Smooth muscle cell (in vitro differentiated cells): ENCODE measurements at regions not wholly inside any gene's neighbourhood (a gene's known extent, or its start where the extent isn't known, plus 50 kb on each side); places are given as distances from the start of the nearest gene placed in this dataset.

Experiments used
- DNase-seq: peaks from one replicate; lab custom pipeline; 2025; ENCODE audit not compliant: unreplicated experiment; lab: John Stamatoyannopoulos, UW
- H2AFZ ChIP-seq: fragments of 200-600 bp; sonication (generic); 2 replicates; pipeline ENCODE4 v1.6.0; 2016; ENCODE audit warnings: antibody characterized with exemption, low read depth, mild to moderate bottlenecking
- H3F3A ChIP-seq: fragments of 200-600 bp; sonication (generic); 2 replicates; pipeline ENCODE4 v1.6.0; 2017; ENCODE audit warnings: antibody characterized with exemption, low read depth
- H3K27ac ChIP-seq: fragments of 200-600 bp; sonication (generic); 2 replicates; pipeline ENCODE4 v1.5.1; 2016; ENCODE audit warnings: low read depth, mild to moderate bottlenecking
- H3K27me3 ChIP-seq: fragments of 200-600 bp; sonication (generic); 2 replicates; pipeline ENCODE4 v1.6.1; 2016; ENCODE audit warnings: low read depth, mild to moderate bottlenecking
- H3K36me3 ChIP-seq: fragments of 200-600 bp; sonication (generic); 2 replicates; pipeline ENCODE4 v1.5.1; 2016; ENCODE audit warnings: low read depth
- H3K4me1 ChIP-seq: fragments of 200-600 bp; sonication (generic); 2 replicates; pipeline ENCODE4 v1.5.1; 2016; ENCODE audit warnings: low read depth
- H3K4me2 ChIP-seq: fragments of 200-600 bp; sonication (generic); 2 replicates; pipeline ENCODE4 v1.6.0; 2016; ENCODE audit warnings: mild to moderate bottlenecking
- H3K4me3 ChIP-seq: fragments of 200-600 bp; sonication (generic); 2 replicates; pipeline ENCODE4 v1.5.1; 2016; ENCODE audit warnings: mild to moderate bottlenecking
- H3K79me2 ChIP-seq: fragments of 200-600 bp; sonication (generic); 2 replicates; pipeline ENCODE4 v1.6.0; 2016; ENCODE audit warnings: low read depth, mild to moderate bottlenecking
- H3K9ac ChIP-seq: fragments of 200-600 bp; sonication (generic); 2 replicates; pipeline ENCODE4 v1.6.0; 2016; ENCODE audit warnings: low read depth
- H3K9me3 ChIP-seq: fragments of 200-600 bp; sonication (generic); replicated peaks from 2 replicates; pipeline ENCODE4 v1.5.1; 2016; ENCODE audit warnings: low read depth
- H4K20me1 ChIP-seq: fragments of 200-600 bp; sonication (generic); 2 replicates; pipeline ENCODE4 v1.6.0; 2016; ENCODE audit warnings: low read depth
- WGBS: methylation state at CpG from one replicate; pipeline ENCODE4 v1.1.7; 2016; ENCODE audit warnings: low lambda C conversion rate; 5-methylcytosine and 5-hydroxymethylcytosine counted together
- TF ChIP-seq, protein P1 (sequence below): fragments of 200-600 bp; sonication (generic); IDR thresholded peaks from 2 replicates; pipeline ENCODE4 v1.5.1; 2017; ENCODE audit warnings: borderline replicate concordance, mild to moderate bottlenecking, antibody characterized with exemption; ENCODE audit not compliant: insufficient read depth, poor library complexity, severe bottlenecking

DNA sequence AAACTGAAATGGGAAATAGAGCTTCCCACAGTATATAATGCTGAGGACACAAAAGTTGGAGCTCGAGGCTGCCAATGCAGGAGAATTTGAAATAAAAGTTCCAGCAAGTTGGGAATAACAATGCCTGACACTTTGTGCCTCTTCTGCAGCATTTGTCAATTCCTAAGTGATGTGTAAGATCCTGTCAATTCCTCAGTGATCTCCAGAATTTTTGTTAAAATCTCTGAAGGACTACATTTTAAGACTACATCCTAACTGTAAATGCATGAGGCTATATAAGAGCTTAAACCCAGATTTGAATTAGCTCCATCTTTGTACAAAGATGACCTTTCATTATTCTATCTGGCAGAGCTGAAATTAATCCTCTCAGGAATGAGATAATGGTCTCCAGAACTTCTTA is 208.2 kb downstream of the COL12A1 start:
- H4K20me1 ChIP-seq: no peaks in the 10 kb centered on the region
- no peaks in the 10 kb centered on the region for H3K9me3 ChIP-seq
- no peak overlapping the region for H3K27ac ChIP-seq
- H3F3A ChIP-seq: no peaks in the 10 kb centered on the region
- H3K79me2 ChIP-seq: no peaks in the 10 kb centered on the region
- H3K9ac ChIP-seq: no peak overlapping the region
- WGBS: 77% methylated on average over 1 of the region's 1 CpG
- H2AFZ ChIP-seq: no peak overlapping the region
- no peak overlapping the region for H3K4me3 ChIP-seq
- TF ChIP-seq, protein P1, sequence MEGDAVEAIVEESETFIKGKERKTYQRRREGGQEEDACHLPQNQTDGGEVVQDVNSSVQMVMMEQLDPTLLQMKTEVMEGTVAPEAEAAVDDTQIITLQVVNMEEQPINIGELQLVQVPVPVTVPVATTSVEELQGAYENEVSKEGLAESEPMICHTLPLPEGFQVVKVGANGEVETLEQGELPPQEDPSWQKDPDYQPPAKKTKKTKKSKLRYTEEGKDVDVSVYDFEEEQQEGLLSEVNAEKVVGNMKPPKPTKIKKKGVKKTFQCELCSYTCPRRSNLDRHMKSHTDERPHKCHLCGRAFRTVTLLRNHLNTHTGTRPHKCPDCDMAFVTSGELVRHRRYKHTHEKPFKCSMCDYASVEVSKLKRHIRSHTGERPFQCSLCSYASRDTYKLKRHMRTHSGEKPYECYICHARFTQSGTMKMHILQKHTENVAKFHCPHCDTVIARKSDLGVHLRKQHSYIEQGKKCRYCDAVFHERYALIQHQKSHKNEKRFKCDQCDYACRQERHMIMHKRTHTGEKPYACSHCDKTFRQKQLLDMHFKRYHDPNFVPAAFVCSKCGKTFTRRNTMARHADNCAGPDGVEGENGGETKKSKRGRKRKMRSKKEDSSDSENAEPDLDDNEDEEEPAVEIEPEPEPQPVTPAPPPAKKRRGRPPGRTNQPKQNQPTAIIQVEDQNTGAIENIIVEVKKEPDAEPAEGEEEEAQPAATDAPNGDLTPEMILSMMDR: no peak
- no peak overlapping the region for H3K4me2 ChIP-seq
- no peak for DNase-seq
- H3K4me1 ChIP-seq: no peaks in the 10 kb centered on the region
- no peaks in the 10 kb centered on the region for H3K36me3 ChIP-seq
- H3K27me3 ChIP-seq: no peaks in the 10 kb centered on the region

DNA sequence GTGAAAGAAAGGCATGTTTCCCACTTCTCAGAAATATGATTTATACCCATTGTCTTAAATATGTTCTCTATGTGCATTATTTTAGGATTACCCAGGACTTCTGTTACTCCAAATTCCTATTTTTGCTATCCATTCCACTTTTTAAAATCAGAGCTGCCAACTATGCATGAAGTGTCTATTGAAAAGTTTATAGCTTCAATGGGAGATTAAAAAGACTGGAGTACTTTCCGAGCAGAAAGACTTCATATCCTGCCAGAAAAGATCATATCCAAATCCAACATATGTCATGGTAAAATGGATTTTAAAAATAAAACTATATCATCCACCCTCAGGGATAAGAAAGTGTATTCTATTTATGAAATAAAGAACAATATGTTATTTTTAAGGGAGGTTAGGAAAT is 212.7 kb downstream of the COL12A1 start:
- TF ChIP-seq, protein P1: no peak
- Histone ChIP-seq H3K79me2 (no peaks in the 10 kb centered on the region), H3K27ac (no peak overlapping the region), H3K4me3 (no peak overlapping the region), H3K36me3 (no peaks in the 10 kb centered on the region), H3K9me3 (no peaks in the 10 kb centered on the region), H3K4me1 (no peaks in the 10 kb centered on the region), H3K9ac (no peak overlapping the region), H3F3A (no peaks in the 10 kb centered on the region), H4K20me1 (no peaks in the 10 kb centered on the region), H3K27me3 (no peaks in the 10 kb centered on the region), H2AFZ (no peak overlapping the region), H3K4me2 (no peak overlapping the region)
- WGBS: 78% methylated on average over 1 of the region's 1 CpG
- DNase-seq: no peak

DNA sequence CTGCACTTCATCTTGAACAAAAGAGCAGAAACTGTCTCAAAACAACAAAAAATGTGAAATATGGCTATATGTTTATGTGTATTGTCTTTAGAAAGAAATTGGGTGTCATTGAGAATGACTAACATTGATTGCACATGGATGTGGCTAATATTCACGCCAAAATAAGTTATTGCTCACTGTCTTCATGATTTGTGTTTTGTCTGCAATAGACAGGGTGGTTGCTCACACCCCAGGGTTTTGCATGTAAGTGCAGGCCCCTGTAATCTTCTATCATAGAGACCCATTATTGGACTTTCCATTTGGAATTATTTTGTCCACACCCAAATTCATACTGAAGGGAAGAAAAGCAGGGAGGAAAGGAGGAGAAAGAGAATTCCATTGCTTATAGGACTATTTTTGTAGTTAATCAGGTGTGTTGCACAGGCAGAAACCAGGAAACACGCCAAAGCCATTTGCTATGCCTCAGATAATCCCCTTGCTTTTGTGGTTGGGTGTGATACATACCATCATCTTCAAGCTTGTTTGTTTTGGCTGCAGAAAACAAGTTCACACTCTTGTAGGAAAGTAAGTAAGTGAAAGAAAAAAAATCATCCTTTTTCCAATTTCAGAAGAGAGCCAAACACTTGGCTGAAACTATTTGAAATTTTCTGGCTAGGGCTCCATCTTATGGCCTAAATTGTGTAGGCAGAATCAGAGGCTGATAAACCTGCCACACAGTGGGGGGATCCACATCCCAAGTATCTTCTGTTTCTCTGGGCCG is 214.1 kb downstream of the COL12A1 start:
- 91% methylated on average over 3 of the region's 3 CpGs for WGBS
- no peaks in the 10 kb centered on the region for H3K79me2 ChIP-seq
- no peak overlapping the region for H3K4me3 ChIP-seq
- no peak overlapping the region for H3K9ac ChIP-seq
- H3K4me2 ChIP-seq: peak overlapping the region; percentile 2
- H3K4me1 ChIP-seq: no peaks in the 10 kb centered on the region
- no peaks in the 10 kb centered on the region for H3K36me3 ChIP-seq
- H3K27ac ChIP-seq: no peak overlapping the region
- H4K20me1 ChIP-seq: no peaks in the 10 kb centered on the region
- H3K9me3 ChIP-seq: no peaks in the 10 kb centered on the region
- TF ChIP-seq, protein P1: peak; percentile 8
- no peak overlapping the region for H2AFZ ChIP-seq
- no peaks in the 10 kb centered on the region for H3K27me3 ChIP-seq
- no peaks in the 10 kb centered on the region for H3F3A ChIP-seq
- DNase-seq: no peak

DNA sequence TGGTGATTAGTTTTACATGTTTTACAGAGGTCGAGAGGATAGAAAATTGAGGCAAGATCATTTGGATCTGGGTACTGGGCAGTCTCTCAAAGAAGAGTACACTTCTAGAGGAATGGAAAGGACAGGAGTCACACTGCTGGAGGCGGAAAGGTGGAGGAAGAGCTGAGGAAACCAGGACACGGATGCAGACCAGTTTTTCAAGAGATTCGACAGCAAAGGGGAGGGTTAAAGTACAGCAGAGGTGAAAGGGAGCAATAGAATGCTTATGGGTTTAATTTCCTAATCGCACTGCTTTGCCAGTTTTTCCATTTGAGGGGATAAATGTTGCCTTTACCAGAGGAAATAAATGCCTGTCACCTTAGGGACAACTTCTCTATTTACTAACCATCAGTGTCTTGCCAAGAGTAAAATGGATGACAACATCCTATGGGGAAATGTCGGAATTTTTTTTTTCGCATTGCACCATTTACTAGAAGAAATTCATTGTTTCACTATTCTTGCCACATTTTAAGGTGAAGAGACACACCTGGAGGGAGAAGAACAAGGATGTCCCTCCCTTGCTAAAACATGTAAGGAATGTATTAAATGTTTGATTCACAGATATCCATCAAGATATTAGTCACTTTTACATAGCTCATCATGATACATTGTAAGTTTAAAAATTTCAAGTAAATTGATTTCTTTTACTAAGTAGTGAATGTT is 226.6 kb downstream of the COL12A1 start:
- H3K79me2 ChIP-seq: no peaks in the 10 kb centered on the region
- H3K9me3 ChIP-seq: no peaks in the 10 kb centered on the region
- no peak for DNase-seq
- no peaks in the 10 kb centered on the region for H3F3A ChIP-seq
- 89% methylated on average over 7 of the region's 7 CpGs for whole genome bisulfite sequencing
- no peak overlapping the region for H2AFZ ChIP-seq
- TF ChIP-seq, protein P1: no peak
- H3K27ac ChIP-seq: no peak overlapping the region
- no peaks in the 10 kb centered on the region for H3K36me3 ChIP-seq
- no peaks in the 10 kb centered on the region for H3K27me3 ChIP-seq
- no peak overlapping the region for H3K9ac ChIP-seq
- H3K4me3 ChIP-seq: no peak overlapping the region
- H3K4me1 ChIP-seq: no peaks in the 10 kb centered on the region
- no peak overlapping the region for H3K4me2 ChIP-seq
- no peaks in the 10 kb centered on the region for H4K20me1 ChIP-seq
